ENCODE measurements at regions not wholly inside any gene's neighbourhood (a gene's known extent, or its start where the extent isn't known, plus 50 kb on each side); places are given as distances from the start of the nearest gene placed in this dataset.
"Not testable (repeated sequence)": the region's sequence is repeated elsewhere in the genome, so short reads cannot be mapped to it uniquely, and the experiment has no call there.

DNA sequence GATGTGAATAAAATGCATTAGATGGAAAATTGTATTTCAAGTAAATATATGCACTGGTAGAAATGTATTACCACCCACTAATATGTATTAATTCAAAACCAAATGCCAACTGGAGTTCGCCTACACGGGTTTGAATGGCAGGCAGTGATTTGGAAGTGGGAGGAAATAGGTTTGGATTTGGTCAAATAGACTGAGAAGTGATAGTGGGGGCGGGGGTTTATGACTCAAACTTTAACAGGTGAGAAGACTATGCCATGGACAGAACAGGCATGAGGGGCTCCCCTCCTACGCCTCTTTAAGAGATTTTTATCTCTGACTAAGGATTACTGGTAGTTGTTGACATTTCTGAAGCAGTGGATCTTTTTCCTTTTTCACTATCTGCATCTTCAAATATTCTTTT lies 677.8 kb downstream of the NTRK3 start:
- DNase-seq (ENCODE audit: low read depth), result no peak

DNA sequence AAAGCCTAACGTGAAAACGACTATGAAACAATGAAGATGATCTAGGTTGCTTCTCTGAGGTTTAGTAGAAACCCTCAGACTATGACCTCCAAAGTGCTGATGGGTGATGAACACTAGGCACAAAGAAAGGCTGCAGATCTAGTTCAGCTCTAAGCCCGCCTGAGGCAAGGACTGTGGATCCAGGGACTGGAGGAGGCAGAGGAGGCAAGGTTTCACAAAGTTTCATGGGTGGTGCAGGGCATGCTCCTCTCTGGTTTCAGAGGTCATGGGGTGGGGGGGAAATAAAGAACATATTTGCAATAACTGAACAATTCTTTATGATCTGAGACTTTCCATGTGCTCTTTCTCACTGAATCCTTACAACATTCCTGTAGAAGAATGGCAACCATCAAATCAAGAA lies 679.2 kb downstream of the NTRK3 start:
- DNase-seq (ENCODE audit: low read depth), result no peak

DNA sequence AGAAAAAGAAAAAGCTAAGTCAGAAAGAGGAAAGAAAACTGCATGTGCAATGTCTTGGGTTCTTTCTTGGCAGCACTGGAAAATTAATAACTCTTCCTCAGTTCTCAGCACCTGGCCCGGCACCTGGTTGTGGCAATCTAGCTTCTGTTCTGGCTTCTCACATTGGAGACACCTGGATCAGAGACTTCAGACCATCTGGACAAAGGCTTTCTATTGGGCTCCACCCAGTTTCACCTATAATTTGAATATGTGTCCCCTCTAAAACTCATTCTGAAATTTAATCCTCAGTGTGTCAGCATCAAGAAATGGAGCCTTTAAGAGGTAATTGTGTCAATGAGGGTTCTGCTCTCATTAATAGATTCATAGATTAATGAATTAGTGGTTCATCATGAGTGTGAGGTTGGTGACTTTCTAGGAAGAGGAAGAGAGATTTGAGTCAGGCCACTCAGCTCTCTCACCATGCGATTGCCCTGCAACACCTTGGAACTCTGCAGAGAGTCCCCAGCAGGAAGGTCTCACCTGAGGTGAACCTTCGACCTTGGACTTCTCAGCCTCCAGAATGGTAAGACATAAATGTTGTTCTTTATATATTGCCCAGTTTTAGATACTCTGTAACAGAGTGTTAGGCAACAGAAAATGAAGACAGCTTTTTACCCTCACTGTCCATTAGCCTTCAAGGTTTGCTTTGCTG lies 679.9 kb downstream of the NTRK3 start:
- no peak for DNase-seq (ENCODE audit: low read depth)

DNA sequence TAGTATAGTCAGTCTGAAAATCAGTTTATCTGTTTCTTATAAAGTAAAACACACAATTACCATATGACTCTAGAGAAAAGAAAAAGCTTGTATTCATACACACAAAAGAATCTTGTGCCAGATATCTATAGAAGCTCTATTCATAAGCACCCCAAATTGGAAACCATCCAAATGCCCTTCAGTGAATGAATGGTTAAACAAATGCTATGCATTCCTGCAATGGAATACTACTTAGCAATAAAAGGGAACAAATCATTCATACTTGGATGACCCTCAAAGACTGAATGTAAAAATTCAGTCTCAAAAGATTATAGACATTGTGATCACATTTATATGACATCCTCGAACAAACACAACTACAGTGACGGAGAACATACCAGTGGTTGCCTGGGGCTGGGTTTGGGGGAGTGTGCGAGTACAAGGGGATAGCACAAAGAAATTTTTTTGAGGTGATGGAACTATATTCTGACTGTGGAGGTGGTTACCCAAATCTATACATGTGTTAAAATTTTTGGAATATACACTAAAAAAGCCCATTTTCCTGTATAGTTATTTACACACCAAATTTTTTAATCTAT lies 680.6 kb downstream of the NTRK3 start:
- no peak for DNase-seq (ENCODE audit: low read depth)

DNA sequence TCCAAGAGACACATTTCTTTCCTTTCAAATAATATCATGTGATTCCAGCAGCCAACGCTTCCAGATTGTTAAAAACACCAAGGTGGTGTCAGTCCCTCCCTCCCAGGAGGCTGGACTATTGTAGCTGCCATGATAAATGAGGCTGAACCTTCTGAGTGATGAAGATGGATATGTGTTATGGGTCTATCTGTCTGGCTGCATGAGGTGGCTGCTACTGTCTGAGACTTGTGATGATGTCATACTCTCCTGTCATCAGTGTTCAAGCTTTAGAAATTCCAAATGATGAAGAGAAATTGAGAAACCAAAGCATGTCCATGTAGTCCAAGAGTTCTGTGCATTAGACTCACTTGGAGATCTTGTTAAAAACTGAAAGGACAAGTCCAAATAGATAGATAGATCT lies 683.0 kb downstream of the NTRK3 start:
- DNase-seq (ENCODE audit: low read depth), result no peak

DNA sequence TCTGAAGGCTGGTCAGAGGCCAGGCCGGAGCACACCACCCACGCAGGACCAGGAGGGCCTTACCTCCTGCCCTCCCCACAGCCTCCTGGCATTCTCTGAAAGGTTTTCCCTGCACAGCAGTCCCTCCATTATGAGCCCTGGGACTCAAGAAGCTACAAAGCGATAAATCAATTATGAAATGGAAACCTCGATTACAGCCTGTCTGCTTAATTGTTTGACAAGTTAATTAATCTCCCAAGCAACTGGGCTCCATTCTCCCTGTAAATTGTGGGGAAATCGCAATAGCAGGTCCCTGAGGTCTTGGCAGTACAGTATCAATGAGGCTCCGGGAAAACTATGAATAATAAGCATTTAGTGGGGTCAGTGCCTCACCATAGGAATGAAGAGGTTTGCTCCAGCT lies 683.5 kb downstream of the NTRK3 start:
- DNase-seq (ENCODE audit: low read depth), result no peak

DNA sequence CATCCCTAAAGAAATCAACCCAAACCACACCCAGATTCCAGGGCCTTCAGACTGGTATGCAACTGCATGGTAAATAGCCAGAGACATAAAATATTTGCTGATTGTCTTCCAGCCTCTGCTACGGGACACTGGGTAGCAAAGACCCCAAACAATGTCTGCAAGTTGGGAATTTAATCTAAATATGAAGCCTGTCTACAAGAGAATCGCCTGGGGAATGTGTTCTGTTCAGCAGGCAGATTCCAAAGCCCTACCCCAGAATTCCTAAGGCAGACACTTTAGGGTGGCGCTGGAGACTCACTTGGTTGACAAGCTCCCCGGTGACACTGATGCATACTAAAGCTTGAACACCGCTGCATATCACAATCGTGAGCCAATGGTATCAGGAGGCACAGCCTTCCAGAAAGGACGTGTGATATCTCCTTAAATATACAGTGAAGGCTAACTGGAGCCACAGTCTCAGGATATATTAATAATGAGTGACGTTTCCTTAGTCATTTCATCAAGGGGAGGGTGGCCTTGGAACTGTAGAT lies 684.1 kb downstream of the NTRK3 start:
- no peak for DNase-seq (ENCODE audit: low read depth)

DNA sequence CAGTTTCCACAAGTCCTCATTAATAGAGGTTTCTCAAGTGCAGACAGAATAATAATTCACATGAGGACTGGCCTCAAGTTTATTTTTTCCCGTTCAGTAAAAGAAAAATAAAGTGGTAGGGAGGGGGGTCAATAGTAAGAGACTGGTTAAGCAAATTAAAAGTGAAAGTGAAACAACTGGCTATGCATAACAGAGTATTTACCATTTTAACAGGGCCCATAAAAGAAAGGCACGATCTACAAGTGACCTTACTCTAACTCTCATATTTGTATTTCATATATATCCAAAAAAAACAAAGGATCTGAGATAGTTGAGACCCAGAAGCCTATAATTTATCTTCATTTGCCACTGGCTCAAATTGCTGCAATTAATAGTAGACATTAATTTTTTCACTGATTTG lies 686.3 kb downstream of the NTRK3 start:
- peak; percentile 27 for DNase-seq (ENCODE audit: low read depth)

DNA sequence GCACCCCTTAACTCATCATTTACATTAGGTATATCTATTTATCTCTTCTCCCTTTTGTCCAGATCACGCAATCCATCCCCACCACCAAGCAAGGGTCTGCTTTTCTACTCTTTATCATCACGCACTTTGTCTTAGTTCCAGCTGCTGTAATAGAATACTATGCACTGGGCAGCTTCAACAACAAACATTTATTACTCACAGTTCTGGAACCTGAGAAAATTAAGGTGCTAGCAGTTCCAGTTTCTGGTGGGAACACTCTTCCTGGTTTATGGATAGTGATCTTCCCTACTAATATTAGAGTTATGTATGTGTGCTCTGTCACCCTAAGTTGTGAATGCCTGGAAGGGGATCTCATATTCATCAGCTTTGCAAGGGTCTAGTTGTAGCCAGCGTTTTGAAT lies 687.0 kb downstream of the NTRK3 start:
- no peak for DNase-seq (ENCODE audit: low read depth)

DNA sequence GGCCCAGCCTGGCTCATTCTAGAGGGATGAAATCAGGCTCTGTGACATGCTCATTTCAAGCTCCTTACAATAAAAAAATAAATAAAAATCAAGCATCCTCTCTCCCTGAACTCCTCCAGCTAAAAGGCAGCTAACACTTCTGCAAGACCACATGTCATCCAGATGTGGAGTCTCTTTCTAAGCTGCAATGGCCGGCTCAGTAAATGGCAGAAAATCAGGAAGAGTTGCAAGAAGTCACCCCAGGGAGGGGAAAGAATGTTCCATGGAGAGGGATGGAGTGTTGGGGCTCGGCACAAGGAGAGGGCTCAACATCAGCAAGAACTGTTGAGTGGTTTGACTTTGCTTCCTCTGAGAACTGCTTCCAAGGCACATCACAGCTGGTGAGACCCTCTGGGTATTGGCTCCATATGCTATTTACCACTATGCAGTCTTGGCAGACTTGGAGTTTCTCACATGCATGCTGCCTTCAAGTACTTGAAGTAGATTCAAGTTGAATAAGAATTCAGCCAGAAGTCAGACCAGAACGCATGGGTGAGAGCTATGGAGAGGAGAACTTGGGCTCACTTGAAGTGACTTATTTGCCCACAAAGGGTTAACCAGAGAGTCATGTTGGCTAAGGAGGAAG lies 689.0 kb downstream of the NTRK3 start:
- no peak for DNase-seq (ENCODE audit: low read depth)

DNA sequence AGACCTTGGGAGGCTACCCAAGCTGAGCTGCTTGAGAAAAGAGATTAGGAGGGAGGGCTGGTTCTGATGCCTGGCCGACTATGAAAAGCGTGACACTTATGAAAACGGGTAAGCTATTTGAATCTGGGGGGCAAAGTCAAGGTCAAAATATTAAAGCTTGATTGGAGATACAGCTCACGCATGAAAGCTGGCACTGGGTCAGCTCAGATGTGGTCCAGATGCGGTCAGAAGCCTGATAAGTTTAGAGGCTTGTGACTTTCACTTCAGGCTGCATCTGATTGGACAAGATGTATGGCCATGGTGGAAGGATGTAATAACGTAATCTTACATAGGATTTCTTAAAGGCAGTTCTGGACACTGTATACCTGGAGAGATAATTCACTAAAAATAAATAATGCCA lies 690.3 kb downstream of the NTRK3 start:
- DNase-seq (ENCODE audit: low read depth), result no peak

DNA sequence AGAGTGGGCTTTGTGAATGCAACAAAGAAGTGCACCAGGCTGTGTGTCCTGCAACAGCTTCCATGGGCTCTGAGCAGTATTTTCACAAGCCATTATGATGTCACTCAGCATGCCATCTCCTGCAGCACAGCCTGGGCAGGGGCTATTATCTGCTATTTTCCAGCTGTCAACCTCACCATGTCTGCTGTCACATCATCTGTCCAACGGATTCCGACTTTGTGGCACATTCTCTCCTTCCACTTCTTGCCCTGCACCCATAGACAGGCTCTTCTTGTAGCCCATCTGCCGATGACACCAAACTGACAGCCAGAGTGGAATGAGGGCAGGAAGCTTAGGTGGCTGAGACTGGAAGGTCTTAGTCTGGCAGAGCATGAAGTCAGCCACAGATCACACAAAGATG lies 691.9 kb downstream of the NTRK3 start:
- no peak for DNase-seq (ENCODE audit: low read depth)

DNA sequence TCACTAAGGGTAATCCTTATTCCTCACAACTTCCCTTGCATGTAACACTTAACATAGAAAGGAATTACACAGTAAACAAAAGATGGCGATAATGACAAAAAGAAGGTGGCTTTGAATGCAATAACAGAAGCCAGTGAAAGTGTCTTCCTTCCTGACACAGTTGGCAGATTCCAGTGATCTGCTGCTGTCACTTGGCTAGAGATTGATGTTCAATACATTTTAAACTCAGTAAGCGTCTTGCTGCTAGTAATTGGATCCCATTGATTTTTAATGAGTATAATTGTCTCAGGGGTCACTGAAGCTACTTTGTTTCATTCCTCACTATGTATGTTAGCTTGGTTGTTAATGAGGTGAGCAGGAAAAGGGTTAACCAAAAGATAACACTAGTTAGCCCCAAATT lies 692.7 kb downstream of the NTRK3 start:
- no peak for DNase-seq (ENCODE audit: low read depth)

DNA sequence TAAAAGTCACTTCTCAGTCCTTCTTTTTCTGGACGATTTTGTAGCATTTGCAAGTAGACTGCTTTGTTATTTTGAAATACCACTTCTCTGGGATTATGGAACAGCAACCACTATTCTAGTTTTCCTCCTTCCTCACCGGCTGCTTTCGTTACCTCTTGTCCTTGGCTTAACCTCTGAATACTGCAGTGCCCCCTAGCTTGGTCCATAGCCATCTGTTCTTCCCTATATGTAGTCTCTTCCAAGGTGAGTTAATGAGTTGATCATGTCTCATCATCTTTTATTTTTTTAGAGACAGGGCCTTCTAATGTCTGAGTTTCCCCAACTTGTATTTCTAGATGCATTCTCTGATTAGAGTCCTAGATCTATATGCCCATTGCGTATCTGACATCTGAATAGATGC lies 694.3 kb downstream of the NTRK3 start:
- DNase-seq (ENCODE audit: low read depth), result no peak

DNA sequence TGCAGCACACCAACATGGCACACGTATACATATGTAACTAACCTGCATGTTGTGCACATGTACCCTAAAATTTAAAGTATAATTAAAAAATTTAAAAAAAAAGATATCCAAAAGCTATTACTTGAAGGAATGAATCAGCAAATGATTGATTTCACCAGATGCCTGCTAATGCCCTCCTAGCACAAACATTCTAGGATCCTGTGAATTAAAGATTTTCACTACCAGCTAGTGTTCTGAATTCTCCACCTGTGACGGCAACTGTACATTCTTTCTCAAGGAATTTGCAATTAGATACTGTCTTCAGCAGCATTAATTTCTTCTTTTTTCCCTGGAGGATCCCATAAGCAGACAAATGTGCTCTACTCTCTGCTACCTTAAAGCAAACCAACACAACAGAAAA lies 694.9 kb downstream of the NTRK3 start:
- no peak for DNase-seq (ENCODE audit: low read depth)

DNA sequence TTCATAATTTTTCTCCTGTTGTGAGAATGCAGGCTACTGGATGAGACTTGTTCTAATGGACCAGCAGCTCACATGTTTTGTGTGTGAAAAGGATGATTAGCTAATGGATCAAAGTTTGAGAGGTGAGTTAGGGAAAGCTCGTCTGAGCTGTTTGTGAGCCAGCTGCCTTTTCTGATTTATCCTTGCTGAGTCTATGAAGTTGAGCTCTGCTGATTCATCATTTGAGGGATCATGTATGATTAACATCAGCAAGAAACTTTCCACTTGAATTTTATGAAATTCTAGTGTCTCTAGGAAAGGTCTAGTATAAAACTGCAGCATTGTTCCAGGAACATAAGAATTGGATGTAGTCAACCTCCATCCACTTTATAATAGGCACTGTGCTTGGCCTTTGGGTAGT lies 698.7 kb downstream of the NTRK3 start:
- no peak for DNase-seq (ENCODE audit: low read depth)

DNA sequence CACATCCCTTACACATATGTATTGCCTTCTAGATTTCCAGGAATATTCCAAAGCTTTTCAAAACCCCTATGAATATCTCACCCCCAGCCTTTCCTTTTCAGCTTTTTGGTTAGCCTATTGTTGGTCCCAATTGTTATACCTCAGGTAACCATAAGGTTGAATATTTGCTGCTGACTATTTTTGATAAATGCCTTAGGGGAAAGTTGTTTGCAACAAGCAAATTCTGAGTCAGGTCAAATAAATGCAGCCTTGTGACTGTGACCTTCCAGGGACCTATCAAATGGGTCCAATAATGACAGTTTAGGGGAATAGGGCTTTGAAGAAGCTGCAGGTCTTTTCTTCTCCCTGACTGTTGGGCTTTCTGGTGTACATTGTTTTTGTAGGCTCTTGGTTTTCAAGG lies 699.7 kb downstream of the NTRK3 start:
- peak; percentile 13 for DNase-seq (ENCODE audit: low read depth)

DNA sequence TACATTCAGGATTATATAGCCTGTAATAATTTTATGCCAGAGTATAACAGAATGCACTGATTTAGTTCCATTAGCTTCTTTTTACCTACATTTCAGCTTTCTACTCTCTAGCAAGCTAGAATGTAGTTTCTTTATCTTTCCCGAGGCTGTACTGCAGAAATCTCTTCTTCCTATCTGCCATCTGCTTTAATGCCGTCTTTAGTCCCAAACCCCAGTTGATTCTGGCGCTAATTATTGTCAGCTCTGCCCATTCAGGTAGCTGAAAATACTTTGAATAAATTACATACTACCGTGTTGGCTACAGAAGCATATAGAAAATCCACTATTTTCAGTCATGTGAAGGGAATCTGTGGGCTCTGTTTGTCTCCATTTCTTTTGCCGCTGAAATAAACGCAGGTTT lies 706.7 kb downstream of the NTRK3 start:
- no peak for DNase-seq (ENCODE audit: low read depth)

DNA sequence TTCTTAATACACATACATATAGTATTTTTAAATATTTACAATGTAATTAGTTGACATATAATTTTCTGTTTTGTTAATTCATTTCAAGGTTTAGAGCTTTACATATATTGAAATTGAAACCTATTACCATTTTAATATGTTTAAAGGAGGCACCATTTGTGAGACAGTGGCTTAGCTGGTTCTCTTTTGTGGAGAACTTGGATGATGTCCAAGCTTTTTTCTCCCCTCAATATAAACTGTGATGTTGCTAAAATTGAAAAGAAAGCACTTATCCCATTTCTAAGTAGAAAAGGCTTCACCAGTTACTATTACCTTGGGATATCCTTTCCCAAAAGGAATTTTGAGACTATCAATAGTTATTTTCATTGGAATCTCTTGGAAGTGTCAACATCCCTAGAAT lies 707.2 kb downstream of the NTRK3 start:
- no peak for DNase-seq (ENCODE audit: low read depth)

DNA sequence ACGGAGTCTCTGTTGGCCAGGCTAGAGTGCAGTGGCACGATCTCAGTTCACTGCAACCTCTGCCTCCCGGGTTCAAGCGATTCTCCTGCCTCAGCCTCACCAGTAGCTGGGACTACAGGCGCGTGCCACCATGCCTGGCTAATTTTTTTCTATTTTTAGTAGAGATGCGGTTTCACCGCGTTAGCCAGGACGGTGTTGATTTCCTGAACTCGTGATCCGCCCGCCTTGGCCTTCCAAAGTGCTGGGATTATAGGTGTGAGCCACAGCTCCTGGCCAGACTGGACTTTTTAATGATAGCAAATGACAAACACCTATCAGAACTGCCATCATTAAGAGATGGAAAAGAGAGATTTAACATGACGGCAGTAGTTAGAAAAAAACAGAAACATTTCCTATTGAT lies 707.9 kb downstream of the NTRK3 start:
- not testable (repeated sequence) for DNase-seq (ENCODE audit: low read depth)

DNA sequence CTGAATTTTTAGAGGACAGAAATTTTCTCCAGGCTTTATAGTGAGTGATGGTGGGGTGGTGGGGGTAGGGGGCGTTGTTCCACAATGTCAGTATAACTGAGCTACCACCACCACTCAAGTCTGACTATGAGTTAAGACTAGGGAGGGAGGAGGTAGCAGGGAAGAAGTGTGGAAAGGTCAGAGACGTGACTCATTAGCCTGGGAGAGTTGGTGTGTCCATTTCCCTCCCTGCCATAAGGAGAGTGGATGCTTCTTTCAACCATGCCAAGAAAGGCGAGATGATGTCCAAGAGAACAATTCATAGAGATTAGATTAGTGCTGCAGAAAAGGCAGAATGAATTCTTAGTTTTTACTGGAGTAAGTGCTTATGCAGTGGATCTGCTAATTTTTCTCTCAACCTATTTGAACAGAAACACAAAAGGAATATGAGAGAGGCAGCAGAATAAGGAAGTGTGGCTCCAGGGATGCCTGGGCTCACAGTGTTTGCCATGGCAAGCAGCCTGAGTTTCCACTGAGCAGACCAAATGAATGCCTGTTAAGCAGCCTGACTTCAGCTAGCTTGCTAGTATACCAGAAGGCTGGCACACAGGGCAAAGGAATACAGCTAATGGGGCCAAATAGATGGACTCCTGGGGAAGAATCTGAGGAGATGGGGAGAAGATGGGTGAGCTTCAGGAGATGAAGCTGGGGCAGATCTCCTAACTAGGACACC lies 708.9 kb downstream of the NTRK3 start:
- DNase-seq (ENCODE audit: low read depth), result peak; percentile 18

DNA sequence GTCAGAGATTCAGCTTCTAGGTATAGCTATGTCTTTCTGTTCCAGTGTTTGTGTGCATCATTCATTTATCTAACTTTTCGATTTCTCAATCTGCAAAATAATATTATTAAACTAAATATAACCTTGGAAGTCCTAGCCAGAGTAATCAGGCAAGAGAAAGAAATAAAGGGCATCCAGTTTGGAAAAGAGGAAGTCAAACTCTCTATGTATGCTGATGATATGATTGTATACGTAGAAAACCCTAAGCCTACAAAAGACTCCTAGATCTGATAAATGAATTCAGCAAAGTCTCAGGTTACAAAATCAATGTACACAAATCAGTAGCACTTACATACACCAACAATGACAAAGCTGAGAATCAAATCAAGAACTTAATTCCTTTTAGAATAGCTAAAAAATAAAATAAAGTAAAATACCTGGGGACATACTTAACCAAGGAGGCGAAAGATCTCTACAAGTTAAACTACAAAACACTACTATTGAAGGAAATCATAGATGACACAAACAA lies 718.2 kb downstream of the NTRK3 start:
- DNase-seq (ENCODE audit: low read depth), result no peak

DNA sequence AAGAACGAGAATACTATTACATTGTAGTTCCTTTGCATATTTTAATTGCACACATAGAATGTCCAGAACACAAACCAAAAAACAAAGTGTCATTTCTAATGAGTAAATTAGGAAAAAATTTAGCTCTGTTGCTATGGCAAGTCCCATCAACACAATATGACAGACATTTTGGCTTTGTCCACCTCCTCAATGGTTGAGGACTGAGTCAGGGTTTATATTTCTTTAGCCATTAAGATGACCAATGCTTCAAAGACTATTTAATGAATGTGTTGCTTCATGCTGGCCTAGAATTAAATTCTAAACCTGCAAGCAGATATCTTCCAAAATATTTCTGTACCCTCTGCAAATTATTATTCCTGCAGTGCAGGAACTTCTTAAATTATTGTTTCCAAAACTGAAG lies 719.2 kb downstream of the NTRK3 start:
- no peak for DNase-seq (ENCODE audit: low read depth)
